K562 (cell line): ENCODE measurements at regions not wholly inside any gene's neighbourhood (a gene's known extent, or its start where the extent isn't known, plus 50 kb on each side); places are given as distances from the start of the nearest gene placed in this dataset.

Experiments used
- ATAC-seq: fragments of 200-7000 bp; cut with Tn5 transposase; 3 replicates; pipeline ENCODE4 v1.9.1; 2020; ENCODE audit warnings: moderate library complexity
- BruUV-seq: library from RNA; stranded (reverse); fragments of 400-500 nt; replicated peaks from 2 replicates; lab custom pipeline; 2021; lab: Mats Ljungman, UMichigan
- CTCF ChIA-PET: fragments of 300-600 bp; formaldehyde crosslinking; extraction: SDS; loops from one replicate; lab custom pipeline; 2021; ENCODE audit warnings: low intra/inter-chr PET ratio; lab: Yijun Ruan, JAX
- POLR2A ChIA-PET: fragments of 300-600, 350-650 bp; sonication (Branson Sonifier 250); formaldehyde crosslinking; extraction: SDS; loops from one replicate; lab custom pipeline; 2021; ENCODE audit warnings: antibody characterized with exemption, inconsistent platforms; lab: Yijun Ruan, JAX
- DNase-seq, 4 experiments: peaks; one replicate each; pipeline versions ENCODE4 v3.0.0 to v3.0.0-alpha.2; 2011 to 2018; ENCODE audit warnings: low spot score in 3 of 4, mixed read lengths in 3 of 4; ENCODE audit errors: extremely low read depth in 1 of 4
- FAIRE-seq: peaks from 2 replicates; lab custom pipeline; 2011; peaks lifted over from hg19 to GRCh38; lab: Jason Lieb, UNC
- H2AFZ ChIP-seq: 2 replicates; pipeline ENCODE4 v1.6.0; 2011; ENCODE audit warnings: low read depth, low read length, control low read depth, inconsistent platforms
- H3K27ac ChIP-seq: fragments of 200-600 bp; 3 replicates; pipeline ENCODE4 v1.8.0; 2011; ENCODE audit warnings: low read depth, mild to moderate bottlenecking, control low read depth, inconsistent platforms, low read length, moderate library complexity, mixed read lengths; ENCODE audit errors: extremely low read depth
- H3K27me3 ChIP-seq, 2 experiments: fragments of 300-600 bp in 1 of 2; 2 replicates in 1 of 2; 3 replicates in 1 of 2; pipeline versions ENCODE4 v1.6.0 to v1.8.0; 2011; ENCODE audit warnings: inconsistent platforms in 2 of 2, low read length in 2 of 2, mild to moderate bottlenecking in 1 of 2, mixed read lengths in 1 of 2, moderate library complexity in 1 of 2; ENCODE audit not compliant: control insufficient read depth in 2 of 2, insufficient read depth in 2 of 2
- H3K36me3 ChIP-seq: fragments of 300-600 bp; 3 replicates; pipeline ENCODE4 v1.8.0; 2011; ENCODE audit warnings: mild to moderate bottlenecking, low read length, inconsistent platforms; ENCODE audit not compliant: control insufficient read depth, insufficient read depth
- H3K4me1 ChIP-seq, 2 experiments: fragments of 200-600 bp in 1 of 2; replicated peaks in 1 of 2; 2 replicates in 1 of 2; 3 replicates in 1 of 2; pipeline versions ENCODE4 v1.5.1 to v1.8.0; 2011; ENCODE audit warnings: inconsistent platforms in 2 of 2, low read length in 2 of 2, mild to moderate bottlenecking in 1 of 2, mixed read lengths in 1 of 2, moderate library complexity in 1 of 2; ENCODE audit not compliant: control insufficient read depth in 2 of 2, insufficient read depth in 2 of 2
- H3K4me2 ChIP-seq: 2 replicates; pipeline ENCODE4 v1.6.1; 2011; ENCODE audit warnings: low read length, control low read depth, inconsistent platforms, mixed read lengths; ENCODE audit not compliant: insufficient read depth
- H3K4me3 ChIP-seq: fragments of 200-600 bp; sonication (generic), shearing (Covaris generic); 2 replicates; pipeline ENCODE4 v1.5.1; 2016; ENCODE audit warnings: control low read depth, inconsistent platforms
- H3K79me2 ChIP-seq: fragments of 200-600 bp; 3 replicates; pipeline ENCODE4 v1.8.0; 2011; ENCODE audit warnings: low read length, inconsistent platforms; ENCODE audit not compliant: control insufficient read depth, insufficient read depth
- H3K9ac ChIP-seq, 2 experiments: 2 replicates each; pipeline versions ENCODE4 v1.6.0 to v1.6.1; 2011; ENCODE audit warnings: low read depth in 2 of 2, low read length in 2 of 2, control low read depth in 1 of 2, inconsistent platforms in 1 of 2, mild to moderate bottlenecking in 1 of 2, mixed read lengths in 1 of 2; ENCODE audit not compliant: insufficient read depth in 1 of 2
- H3K9me1 ChIP-seq: one replicate; pipeline ENCODE4 v1.6.0; 2011; ENCODE audit warnings: inconsistent platforms, mild to moderate bottlenecking, low read length, moderate library complexity; ENCODE audit not compliant: control insufficient read depth, insufficient read depth
- H3K9me3 ChIP-seq: replicated peaks from 2 replicates; pipeline ENCODE4 v1.5.1; 2011; ENCODE audit warnings: low read depth, low read length, inconsistent platforms; ENCODE audit not compliant: control insufficient read depth, insufficient read depth
- H4K20me1 ChIP-seq: replicated peaks from 2 replicates; pipeline ENCODE4 v1.6.1; 2011; ENCODE audit warnings: low read length, inconsistent platforms, mixed read lengths; ENCODE audit not compliant: control insufficient read depth, insufficient read depth
- EWSR1 ChIP-seq: fragments of 450-650 bp; IDR thresholded peaks from 2 replicates; pipeline ENCODE4 v1.6.1; 2018; ENCODE audit warnings: borderline replicate concordance, mild to moderate bottlenecking, low read depth, moderate library complexity; ENCODE audit not compliant: partially characterized antibody
- HIVEP1 ChIP-seq: fragments of 250-450 bp; sonication (Bioruptor Pico); IDR thresholded peaks from 2 replicates; pipeline ENCODE4 v1.4.0; 2020; ENCODE audit warnings: mild to moderate bottlenecking
- HNRNPK ChIP-seq: fragments of 200-400 bp; formaldehyde crosslinking; IDR thresholded peaks from one replicate; pipeline ENCODE4 v1.6.1; 2018; ENCODE audit warnings: mild to moderate bottlenecking, low read depth, low read length; ENCODE audit not compliant: poor library complexity, severe bottlenecking
- IRF9 ChIP-seq: fragments of 450-650 bp; IDR thresholded peaks from 2 replicates; pipeline ENCODE4 v1.6.1; 2016; ENCODE audit warnings: missing biosample characterization, missing genetic modification characterization
- TEAD4 ChIP-seq, 2 experiments: sonication (generic) in 1 of 2; formaldehyde crosslinking in 1 of 2; IDR thresholded peaks; 2 replicates each; pipeline versions ENCODE4 v1.6.1 to v1.8.0; 2012 to 2022; ENCODE audit warnings: borderline replicate concordance in 1 of 2, inconsistent platforms in 1 of 2, low read length in 1 of 2, mild to moderate bottlenecking in 1 of 2, missing genetic modification reagents in 1 of 2
- TGIF2 ChIP-seq: sonication (generic); formaldehyde crosslinking; IDR thresholded peaks from 2 replicates; pipeline ENCODE4 v1.8.1; 2022; ENCODE audit warnings: mild to moderate bottlenecking, missing genetic modification reagents, moderate library complexity
- ZBTB11 ChIP-seq, 3 experiments: fragments of 200-800 bp in 1 of 3; fragments of 250-450 bp in 1 of 3; fragments of 450-650 bp in 1 of 3; sonication (Bioruptor Pico) in 1 of 3; sonication (Bioruptor generic) in 1 of 3; formaldehyde crosslinking in 1 of 3; IDR thresholded peaks; 2 replicates each; pipeline versions ENCODE4 v1.6.1 to v1.8.0; 2016 to 2022; ENCODE audit warnings: mild to moderate bottlenecking in 2 of 3, missing genetic modification characterization in 2 of 3, missing compliant biosample characterization in 1 of 3, moderate library complexity in 1 of 3
- ZFP30 ChIP-seq: fragments of 250-450 bp; sonication (Bioruptor Pico); IDR thresholded peaks from 2 replicates; pipeline ENCODE4 v1.8.0; 2022; ENCODE audit warnings: moderate library complexity, mild to moderate bottlenecking, inconsistent platforms, borderline replicate concordance
- ZNF766 ChIP-seq: fragments of 200-800 bp; sonication (Bioruptor generic); conservative IDR thresholded peaks from 2 replicates; pipeline ENCODE4 v1.6.1; 2016; ENCODE audit warnings: missing genetic modification characterization, missing compliant biosample characterization
- WGBS: fragments of 100-300 bp; shearing (Covaris generic); methylation state at CpG from one replicate; pipeline ENCODE4 v1.1.6; 2016; ENCODE audit warnings: low coverage, mixed read lengths; ENCODE audit not compliant: insufficient coverage; ENCODE audit errors: missing lambda C conversion rate; 5-methylcytosine and 5-hydroxymethylcytosine counted together
- in situ Hi-C: fragments of 300-500 bp; cut with MboI; formaldehyde crosslinking; loops from 4 replicates; pipeline ENCODE4 v1.15.0; 2018; ENCODE audit warnings: inconsistent platforms, mixed read lengths
- intact Hi-C: fragments of 100-400 bp; cut with micrococcal nuclease; formaldehyde crosslinking; loops from 2 replicates; pipeline ENCODE4 v1.14.2; 2022

GRCh38 chr4:60002603-60003337 lies 1197.4 kb upstream of the ADGRL3 start:
- in situ Hi-C loops = no loop called here
- no peak for FAIRE-seq
- Histone ChIP-seq H3K4me2 (no peak overlapping the region), H4K20me1 (no peaks in the 10 kb centered on the region), H3K27ac (no peak overlapping the region), H3K79me2 (no peaks in the 10 kb centered on the region), H3K9me3 (no peaks in the 10 kb centered on the region), H3K9ac (no peak overlapping the region), H3K4me3 (no peak overlapping the region), H3K4me1 (no peaks in the 10 kb centered on the region), H3K36me3 (no peaks in the 10 kb centered on the region), H3K27me3 (no peaks in the 10 kb centered on the region), H3K9me1 (no peaks in the 10 kb centered on the region), H2AFZ (no peak overlapping the region)
- no peak for DNase-seq
- intact Hi-C loops = no loop called here
- BruUV-seq = no TSS peak
- no peak for ATAC-seq
- ChIA-PET POLR2A (no interaction called here), CTCF (no interaction called here)
- TF ChIP-seq HNRNPK (no peak), HIVEP1 (CRISPR knock-in tag) (no peak), TGIF2 (CRISPR knock-in tag) (no peak), TEAD4 (IDR thresholded peaks at IDR 0.05; ENCODE audit: low read length) (no peak), TEAD4 (CRISPR knock-in tag; IDR thresholded peaks at IDR 0.05; ENCODE audit: borderline replicate concordance) (no peak), IRF9 (tag) (no peak), ZBTB11 (CRISPR knock-in tag; IDR thresholded peaks at IDR 0.05) (no peak), ZNF766 (no peak), ZFP30 (CRISPR knock-in tag) (no peak), EWSR1 (no peak)
- WGBS = 0% methylated on average over 3 of the region's 3 CpGs
